ENCODE measurements at regions not wholly inside any gene's neighbourhood (a gene's known extent, or its start where the extent isn't known, plus 50 kb on each side); places are given as distances from the start of the nearest gene placed in this dataset.

DNA sequence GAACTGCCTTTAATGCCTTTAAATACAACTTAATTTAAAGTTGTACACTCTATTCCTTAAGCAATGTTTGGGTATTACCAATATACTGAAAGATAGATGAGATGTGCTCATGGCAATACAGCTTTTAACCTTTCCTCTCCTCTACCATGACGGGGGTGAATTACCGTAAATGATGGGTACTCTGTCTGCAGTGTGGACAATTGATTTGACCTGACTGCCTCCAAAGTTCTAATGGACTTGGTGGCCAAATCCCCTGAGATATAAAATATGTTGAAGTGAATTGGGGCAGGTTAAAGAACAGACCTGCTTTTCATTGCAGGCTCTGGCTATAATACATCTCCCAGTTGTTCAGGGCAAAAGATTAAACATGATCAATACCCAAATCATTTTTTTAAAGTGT is 367.4 kb upstream of the NR5A2 start:
- no peak for DNase-seq

DNA sequence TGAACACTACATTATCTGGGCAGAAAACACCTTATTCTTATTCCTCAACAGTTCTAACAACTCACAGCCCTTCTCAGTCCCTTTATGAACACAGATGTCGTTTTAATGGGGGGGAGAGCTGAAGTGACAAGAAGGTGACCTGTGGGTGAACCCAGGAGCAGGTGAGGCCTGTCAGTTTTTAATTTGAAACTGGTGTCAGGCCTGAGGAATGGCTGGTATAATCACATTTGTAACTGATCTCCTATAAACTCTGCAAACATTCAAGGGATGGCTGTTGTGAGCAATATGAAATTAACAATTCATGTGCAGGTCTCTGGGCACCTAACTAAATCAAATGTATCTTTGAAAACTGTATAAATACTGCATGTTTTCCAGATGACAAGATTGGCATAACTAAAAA is 362.1 kb upstream of the NR5A2 start:
- no peak for DNase-seq

DNA sequence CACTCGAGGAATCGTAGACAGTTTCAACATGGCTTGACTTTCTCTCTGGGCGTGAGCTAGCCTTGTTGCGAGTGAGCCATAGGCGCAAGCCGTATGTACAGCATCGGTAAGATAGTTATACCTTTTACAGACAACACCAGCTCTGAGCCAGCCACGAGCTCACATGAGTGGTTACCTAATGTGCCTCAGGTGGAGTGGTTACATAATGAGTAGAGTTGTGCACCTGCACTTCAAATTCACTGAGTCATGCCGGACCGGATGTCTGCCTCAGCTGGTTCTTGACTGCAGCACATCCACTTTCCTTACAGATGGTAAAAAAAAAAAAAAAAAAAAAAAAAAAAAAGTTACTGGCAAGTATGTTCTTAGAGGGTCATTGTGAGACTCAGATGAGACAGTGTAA is 360.4 kb upstream of the NR5A2 start:
- no peak for DNase-seq

DNA sequence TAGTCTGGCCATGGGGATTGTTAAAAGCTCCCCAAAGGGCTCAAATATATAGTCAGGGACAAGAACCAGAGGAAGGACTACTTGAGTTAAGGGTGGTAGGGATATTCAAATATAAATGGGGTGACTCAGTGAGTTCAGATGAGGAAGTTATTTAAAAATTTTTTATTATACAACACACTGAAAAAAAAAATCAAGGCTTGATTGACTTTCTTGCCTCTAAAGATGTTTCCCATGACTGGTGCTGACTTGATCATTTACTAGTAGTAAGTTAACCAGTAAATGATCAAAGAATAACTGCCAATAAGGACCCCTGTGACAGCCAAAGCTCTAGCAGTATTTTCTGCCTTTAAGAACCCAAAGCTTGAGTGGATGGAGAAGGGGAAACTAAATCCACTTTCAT is 357.6 kb upstream of the NR5A2 start:
- no peak for DNase-seq

DNA sequence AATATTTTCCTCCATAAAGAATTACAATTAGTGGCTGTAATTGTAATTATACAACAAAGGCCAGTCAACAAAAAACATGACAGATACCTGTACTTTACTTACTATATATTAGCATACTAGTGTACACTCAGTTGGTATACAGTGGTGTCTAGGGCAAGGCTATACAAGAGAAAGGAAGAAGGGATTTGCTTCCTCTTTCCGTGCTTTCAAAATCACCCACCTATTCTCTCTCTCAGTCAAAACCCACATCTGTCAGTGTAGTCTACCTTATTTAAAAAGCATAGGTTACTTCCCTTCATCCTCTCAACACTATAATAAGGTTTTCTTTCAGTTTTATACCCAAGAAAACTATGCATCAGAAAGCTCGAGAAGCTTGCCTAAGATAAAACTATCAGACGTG is 355.8 kb upstream of the NR5A2 start:
- no peak for DNase-seq

DNA sequence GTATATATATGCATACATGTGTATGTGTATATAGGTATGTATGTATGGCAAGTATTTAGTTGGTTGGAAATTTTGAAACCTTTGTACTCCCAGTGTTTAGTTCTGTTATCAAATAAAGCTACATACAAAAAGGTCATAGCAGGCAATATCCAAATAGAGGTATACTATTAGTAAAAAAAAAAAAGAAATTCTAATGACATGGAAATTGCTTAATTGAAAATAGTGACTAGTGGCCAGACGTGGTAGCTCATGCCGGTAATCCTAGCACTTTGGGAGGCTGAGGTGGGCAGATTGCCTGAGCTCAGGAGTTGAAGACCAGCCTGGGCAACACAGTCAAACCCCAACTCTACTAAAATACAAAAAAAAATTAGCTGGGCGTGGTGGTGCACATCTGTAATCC is 351.6 kb upstream of the NR5A2 start:
- no peak for DNase-seq

DNA sequence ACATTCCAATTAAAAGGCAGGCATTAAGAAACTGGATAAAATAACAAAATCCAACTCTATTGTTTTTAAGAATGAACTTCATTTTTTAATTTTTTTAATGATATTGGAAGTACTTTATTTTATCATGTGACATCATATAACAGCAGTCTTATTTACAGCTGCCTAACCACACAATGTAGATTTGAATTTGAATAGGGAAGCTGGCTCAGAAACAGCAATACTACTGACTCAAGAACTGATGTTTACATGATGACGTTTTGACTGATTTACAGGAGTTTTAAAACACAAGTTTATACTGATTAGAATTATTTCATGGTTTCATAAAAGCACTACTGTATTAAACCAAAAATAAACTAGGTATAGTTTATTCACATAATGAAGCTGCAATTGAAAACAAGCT is 348.7 kb upstream of the NR5A2 start:
- DNase-seq = no peak

DNA sequence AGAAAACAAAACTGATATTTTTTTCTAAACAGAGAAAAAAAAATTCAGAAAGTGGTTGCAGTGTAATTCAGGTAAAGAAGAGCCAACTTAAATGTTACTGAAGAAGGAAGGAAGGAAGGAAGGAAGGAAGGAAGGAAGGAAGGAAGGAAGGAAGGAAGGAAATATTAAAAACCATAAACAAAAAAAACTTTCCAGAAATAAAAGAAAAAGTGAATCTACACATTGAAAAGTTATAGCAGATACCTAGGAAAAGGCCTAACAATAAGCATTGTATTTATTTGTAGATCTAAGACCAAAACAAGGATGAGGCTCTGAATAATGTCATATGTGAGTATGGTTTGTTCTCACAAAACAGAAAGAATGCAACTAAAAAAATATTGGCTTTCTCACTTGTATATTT is 345.4 kb upstream of the NR5A2 start:
- no peak for DNase-seq

DNA sequence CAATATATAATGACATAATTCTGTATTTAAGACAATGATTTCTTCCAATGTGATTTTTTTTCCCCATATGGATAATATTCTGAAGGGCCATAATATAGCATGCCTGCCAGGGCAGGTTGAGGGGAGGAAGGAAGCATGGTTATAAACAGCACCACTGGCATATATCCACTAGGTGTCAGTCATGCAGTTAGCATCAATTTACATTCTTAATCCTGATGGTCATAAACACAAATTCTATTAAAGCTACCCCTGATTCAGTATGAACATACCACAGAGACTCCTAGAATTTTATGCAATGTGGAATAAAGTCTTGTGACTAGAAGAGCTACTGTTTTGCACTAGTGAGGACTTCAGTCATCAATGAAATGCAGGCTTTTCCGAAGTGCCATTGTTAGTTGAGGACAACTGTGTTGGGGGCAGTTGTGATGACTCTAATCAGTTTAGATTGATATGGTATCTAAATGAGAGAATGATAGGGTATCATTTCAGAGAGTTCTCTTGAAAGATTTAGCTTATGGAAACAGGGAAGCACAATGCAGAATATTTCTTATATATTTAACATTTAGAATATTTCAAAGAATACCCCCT is 342.7 kb upstream of the NR5A2 start:
- peak in 1 of 5 experiments; percentile 23 for DNase-seq

DNA sequence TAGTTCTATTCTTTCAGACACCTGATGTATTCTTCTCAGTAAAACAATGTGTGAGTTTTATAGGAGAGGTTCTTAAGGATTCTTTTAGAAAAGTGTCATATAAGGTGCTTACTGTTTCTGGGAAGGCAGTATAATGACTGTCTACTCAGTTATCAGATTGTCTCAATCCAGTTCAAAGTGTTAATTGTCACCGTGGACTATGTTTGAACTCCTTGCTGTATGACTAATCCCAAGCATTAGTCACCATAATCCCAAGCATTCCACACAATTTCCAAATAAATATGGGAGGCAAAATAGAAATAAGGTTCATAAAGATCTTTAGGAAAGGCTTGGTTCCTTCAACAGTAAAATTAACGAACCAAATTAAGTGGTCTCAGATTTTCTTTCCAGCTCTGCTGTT is 342.1 kb upstream of the NR5A2 start:
- DNase-seq = no peak

DNA sequence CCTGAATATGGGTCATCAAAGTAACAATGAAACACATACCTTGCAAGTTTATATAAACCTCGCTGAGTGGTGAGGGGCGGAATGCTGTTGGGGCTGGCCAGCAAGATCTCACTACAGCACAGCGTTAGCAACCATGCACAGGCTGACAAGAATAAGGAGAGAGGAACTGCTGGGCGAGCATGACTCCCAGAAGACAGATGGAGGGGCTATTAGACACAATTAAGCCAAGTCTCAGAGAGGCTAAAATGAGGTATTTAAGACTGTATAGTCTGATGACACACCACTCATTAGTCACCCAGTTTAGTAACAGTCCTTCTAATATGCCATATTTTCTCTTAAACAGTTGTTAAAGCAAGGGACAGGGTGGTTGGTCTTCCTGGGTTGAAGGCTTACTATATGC is 340.2 kb upstream of the NR5A2 start:
- no peak for DNase-seq

DNA sequence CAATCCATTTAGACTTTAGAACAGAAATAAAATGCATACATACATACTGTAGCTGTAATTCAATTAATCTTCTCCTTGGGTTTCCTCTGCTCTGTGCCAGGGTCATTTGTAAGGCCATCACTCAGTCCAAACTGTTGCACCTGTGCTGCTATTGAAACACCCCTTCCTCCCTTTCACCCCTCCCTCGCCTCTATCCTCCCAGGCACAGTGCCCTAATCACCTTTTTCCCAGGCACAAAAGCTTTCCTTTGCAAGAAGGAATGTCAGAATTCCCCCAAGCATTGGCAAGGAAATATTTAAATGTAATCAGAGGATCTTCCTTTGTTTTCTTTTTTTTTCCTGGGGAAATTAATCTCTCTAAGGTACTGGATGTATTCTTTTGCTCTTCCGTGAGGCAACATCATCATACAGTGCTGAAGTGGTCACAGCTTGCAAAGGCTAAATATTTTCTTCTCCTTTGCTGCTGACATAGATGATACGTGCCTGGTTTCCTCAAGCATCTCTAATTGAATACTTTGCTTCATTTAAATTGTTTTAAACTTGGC is 339.3 kb upstream of the NR5A2 start:
- DNase-seq = no peak

DNA sequence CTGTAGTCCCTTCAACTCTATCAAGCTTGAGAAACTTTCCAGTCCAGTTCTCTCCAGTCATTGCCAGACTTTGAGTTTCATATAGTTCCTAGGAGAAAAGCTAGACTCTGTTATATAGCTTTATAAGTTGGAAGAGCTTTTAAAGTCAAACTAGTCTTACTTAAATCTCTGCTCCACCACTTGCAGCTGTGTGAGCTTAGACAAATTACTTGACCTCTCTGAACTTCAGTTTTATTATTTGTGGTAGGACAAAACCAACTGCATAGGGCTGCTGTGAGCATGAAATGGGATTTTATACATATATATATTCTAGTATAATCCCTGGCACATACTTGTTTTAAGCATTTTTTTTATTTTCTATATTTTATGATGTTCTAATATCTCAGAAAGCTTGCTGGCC is 338.7 kb upstream of the NR5A2 start:
- no peak for DNase-seq

DNA sequence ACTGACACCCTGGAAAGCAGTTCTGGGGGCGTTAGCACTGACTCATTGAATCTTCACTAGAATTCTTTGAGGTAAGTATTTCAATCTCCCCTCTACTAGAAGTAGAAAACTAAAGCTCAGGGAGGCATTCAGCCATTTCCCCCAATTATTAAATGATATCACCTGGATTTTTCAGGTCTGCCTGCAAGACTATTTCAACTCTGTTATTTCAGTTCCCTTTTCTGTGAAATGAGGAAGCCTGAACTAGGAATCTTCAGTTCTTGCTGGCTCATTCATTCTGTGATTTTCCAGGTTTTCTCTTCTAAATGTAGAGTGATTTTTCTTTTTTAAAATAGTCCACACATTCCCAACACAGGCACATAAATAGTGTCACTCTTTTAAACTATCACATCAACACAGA is 337.0 kb upstream of the NR5A2 start:
- no peak for DNase-seq

DNA sequence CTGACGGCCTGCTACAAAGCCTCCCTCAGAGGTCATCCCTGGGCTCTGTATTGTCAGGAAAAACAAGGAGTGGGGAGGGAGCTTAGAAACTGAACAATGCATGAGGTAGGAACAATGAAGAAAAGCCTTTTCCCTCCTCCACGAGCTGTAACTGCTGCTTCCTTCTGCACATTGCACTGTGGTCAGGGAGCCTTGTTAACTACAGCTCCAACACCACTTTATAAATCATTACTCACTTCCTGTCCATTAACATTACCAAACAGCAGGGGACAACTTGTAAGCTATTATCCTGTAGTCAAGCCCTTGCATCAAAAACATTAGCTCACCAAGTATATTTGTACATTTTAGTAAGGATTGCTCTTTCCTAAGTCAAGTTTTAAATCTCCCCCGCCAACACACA is 336.0 kb upstream of the NR5A2 start:
- no peak for DNase-seq

DNA sequence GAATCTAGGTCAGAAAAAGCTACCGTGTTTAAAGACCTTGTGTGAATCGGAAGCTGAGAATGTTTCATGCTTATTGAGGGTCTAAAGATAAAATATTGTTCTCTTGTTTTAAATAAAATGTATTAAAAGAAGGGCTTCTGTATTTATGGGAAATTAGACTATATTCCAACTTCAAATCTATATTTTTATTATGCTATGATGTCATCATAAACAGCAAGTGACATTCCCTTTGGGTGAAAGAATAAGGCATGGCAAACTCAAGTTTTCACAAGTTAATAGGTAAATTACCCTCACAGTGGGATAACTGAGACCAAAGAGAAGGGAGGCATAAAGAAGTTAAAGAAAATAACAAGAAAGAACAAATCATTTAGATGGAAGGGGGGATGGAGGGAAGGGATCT is 333.8 kb upstream of the NR5A2 start:
- DNase-seq = no peak

DNA sequence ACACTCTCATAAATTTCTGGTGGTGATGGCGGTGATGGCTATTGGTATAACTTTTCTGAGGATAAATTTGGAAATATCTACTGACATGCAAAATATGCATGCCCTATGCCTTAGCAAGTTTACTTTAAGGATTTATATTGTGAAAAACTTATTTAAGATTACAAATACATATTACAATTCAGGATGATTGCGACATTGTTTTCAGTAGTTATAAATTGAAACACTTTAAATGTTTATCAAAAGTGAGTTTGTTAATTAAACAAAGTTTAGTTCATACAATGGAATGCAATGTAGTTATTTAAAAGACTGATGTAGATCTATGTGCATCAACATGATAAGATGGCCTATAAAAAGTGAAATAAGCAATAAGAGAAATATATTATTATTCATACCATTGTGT is 331.3 kb upstream of the NR5A2 start:
- DNase-seq = no peak

DNA sequence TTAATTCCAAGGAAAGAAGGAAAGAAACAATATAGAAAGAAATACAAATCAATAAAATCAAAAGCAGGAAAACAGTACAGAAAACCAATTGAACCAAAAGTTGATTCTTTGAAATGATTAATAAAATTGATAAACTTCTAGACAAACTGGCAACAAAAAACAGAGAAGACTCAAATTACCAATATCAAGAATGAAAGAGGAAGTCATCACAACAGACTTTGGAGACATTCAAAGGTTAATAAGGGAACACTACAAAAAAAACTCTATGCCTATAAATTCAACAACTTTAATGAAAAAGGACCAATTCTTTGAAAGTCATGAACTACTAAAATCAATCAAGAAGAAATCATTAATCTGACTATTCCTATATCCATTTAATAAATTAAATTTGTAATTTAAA is 329.3 kb upstream of the NR5A2 start:
- DNase-seq = no peak

DNA sequence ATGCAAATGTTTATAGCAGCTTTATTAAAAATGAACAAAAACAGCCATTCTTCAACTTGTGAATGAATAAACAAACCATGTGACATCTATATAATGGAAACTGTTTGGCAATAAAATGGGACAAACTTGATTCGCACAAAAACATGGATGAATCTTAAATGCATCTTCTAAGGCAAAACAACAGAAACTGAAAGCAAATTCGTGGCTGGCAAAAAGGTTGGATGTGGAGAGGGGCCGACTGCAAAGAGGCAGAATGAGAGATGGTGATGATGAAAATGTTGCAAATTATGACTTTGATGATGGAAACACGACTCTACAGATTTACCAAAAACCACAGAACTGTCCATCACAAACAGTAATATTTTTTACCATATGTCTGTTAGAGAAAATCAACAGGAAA is 327.0 kb upstream of the NR5A2 start:
- DNase-seq = no peak

DNA sequence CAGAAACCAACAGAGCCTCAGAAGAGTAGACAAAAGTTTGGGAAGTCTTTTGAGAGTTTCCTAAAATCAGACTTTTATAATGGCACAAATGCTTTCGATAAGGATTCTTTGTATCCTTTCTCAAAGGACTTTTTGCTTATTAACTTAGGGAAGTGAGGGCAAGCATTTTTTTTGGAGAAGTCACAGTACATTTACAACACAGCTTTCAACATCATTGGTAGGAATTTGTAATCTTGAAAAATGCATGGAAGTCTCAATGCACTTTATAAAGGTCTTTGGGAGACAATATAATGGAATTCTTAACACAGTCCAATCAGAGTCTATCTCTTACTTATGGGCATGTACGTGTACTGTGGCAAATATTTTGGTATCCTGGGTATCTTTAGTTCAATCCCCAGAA is 325.8 kb upstream of the NR5A2 start:
- DNase-seq = no peak

DNA sequence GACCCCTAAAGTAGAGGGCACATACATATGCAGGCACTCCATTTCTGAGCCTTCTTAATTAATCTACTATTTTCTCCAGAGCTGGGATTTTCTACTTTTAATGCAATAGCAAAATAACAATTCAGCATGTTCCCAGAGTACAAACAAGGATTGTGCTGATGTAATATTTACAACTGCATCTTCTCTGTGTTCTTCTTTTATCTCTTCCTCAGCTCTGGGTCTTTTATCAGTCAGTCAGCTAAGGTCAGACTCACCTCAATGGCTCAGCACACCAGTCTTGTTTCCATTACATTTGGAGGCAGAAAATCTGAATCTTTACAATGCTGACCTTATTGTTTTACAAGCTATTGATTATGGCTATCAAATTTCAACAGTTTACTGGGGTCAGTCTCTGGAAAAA is 323.3 kb upstream of the NR5A2 start:
- DNase-seq = no peak

DNA sequence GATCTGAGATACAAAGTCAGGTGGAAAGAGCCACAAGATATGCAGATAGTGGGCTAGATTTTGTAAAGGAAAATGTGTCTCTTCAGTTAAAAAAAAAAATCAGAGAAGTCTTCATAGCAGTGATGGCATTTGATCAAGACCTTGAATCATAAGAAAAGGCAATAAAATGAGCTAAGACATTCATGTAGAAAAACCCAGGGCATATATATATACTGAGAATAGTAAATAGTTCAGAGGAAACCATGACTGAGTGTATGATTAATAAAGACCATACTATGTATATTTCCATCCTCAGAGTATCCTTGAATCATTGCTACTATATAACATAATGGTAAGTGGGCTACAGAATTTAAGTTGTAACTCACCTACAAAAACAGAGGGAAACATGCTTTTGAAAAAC is 321.7 kb upstream of the NR5A2 start:
- DNase-seq = no peak

DNA sequence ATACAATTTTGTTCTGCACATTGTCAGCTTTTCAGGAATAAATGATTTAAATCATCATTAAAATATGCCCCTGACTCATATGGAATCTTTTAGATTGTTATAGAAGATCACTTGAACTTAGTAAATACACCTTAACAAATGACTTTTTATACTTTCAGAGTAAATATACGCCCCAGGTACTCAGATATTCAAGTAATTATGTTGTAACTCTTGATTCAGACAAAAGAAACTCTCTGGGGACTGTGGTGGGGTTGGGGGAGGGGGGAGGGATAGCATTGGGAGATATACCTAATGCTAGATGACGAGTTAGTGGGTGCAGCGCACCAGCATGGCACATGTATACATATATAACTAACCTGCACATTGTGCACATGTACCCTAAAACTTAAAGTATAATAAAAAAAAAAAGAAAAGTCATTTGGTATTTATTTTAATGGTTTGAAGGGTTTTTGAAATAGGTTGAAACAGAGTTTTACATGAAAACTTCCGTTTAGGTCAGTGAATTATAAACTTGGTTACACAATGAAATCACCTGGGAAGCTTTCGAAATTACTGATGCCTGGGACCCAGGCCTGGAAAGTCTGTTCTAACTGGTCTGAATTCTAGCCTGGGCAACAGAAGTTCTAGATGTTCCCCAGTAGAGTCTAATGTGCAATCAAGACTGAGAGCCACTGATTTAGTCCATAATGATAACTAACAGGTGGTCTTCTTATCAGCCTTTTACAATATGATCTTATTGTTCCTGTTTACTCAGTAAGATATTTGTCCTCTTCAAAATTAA is 320.5 kb upstream of the NR5A2 start:
- no peak for DNase-seq

DNA sequence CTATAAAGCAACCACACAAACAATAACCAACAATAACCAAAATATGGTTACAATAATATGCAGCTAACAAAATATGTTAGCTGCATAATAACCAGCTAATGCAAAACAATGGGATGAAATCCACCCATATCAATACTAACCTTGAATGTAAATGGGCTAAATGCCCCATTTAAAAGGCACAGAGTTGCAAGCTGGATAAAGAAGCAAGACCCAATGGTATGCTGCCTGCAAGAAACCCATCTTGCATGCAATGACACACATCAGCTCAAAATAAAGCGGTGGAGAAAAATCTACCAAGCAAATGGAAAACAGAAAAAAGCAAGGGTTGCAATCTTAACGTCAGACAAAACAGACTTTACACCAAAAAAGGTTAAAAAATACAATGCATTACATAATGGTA is 316.5 kb upstream of the NR5A2 start:
- DNase-seq = no peak

DNA sequence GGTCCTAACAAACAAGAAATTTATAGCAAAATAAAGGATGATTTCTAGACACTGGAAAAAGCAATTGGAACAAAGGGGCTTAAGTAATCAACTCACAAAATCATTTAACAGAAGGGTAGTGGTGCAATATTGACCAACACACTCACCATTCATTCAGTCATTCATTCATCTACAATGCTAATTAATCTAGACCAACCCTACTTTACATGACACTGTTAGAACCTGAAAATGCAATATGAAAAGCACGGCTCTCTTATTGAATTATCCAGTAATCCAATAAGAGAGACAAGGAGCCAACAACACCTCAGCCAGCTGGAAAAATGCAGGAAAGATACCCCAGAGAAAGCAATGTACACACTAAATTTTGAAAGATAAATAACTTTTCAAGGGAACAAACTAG is 310.8 kb upstream of the NR5A2 start:
- no peak for DNase-seq

Data from T-helper 2 cell (primary cell).